ENCODE measurements at regions not wholly inside any gene's neighbourhood (a gene's known extent, or its start where the extent isn't known, plus 50 kb on each side); places are given as distances from the start of the nearest gene placed in this dataset.

- no peak for DNase-seq (ENCODE audit: low read depth)
Measured at GRCh38 chr18:3384664-3385563, 65.1 kb upstream of the TGIF1 start.

GRCh38 chr18:3388323-3388722 is 61.6 kb upstream of the TGIF1 start:
- DNase-seq (ENCODE audit: low read depth), result no peak
- no peak for TF ChIP-seq CTCF (IDR thresholded peaks at IDR 0.05; ENCODE audit: insufficient read depth, low read length, poor library complexity, severe bottlenecking)
- Histone ChIP-seq H3K4me3 (ENCODE audit: low read depth, low read length) (no peak overlapping the region), H3K36me3 (ENCODE audit: control insufficient read depth, insufficient read depth, low read length) (no peaks in the 10 kb centered on the region), H3K27me3 (ENCODE audit: control insufficient read depth, insufficient read depth, low read length) (no peaks in the 10 kb centered on the region)

More at GRCh38 chr18:3384664-3385563, 65.1 kb upstream of the TGIF1 start:
- no peak for TF ChIP-seq CTCF (IDR thresholded peaks at IDR 0.05; ENCODE audit: insufficient read depth, low read length, poor library complexity, severe bottlenecking)
- Histone ChIP-seq H3K27me3 (ENCODE audit: control insufficient read depth, insufficient read depth, low read length) (no peaks in the 10 kb centered on the region), H3K36me3 (ENCODE audit: control insufficient read depth, insufficient read depth, low read length) (no peaks in the 10 kb centered on the region), H3K4me3 (ENCODE audit: low read depth, low read length) (no peak overlapping the region)

DNA sequence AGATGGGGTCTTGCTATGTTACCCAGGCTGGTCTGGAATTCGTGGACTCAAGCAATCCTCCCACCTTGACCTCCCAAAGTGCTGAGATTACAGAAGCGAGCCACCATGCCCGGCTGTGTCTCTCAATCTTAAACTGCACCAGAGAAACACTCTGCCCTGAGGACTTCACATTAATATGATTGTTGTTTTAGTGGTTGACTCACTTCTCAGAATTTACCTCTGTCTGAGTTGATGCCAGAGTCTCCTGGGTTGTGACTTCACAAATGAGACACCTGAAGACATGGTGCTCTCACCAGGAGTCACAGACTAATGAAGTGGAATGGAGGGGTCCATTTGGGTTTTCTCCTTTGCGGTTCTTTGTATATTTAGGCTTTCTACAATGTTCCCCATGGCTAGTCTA is 61.0 kb upstream of the TGIF1 start:
- no peaks in the 10 kb centered on the region for H3K36me3 ChIP-seq (ENCODE audit: control insufficient read depth, insufficient read depth, low read length)
- H3K27me3 ChIP-seq (ENCODE audit: control insufficient read depth, insufficient read depth, low read length), result no peaks in the 10 kb centered on the region
- no peak for TF ChIP-seq CTCF (IDR thresholded peaks at IDR 0.05; ENCODE audit: insufficient read depth, low read length, poor library complexity, severe bottlenecking)
- DNase-seq (ENCODE audit: low read depth), result no peak
- H3K4me3 ChIP-seq (ENCODE audit: low read depth, low read length), result no peak overlapping the region

GRCh38 chr18:3389977-3390376 is 60.0 kb upstream of the TGIF1 start:
- Histone ChIP-seq H3K4me3 (ENCODE audit: low read depth, low read length) (no peak overlapping the region), H3K27me3 (ENCODE audit: control insufficient read depth, insufficient read depth, low read length) (no peaks in the 10 kb centered on the region), H3K36me3 (ENCODE audit: control insufficient read depth, insufficient read depth, low read length) (no peaks in the 10 kb centered on the region)
- DNase-seq (ENCODE audit: low read depth), result no peak
- TF ChIP-seq CTCF (IDR thresholded peaks at IDR 0.05; ENCODE audit: insufficient read depth, low read length, poor library complexity, severe bottlenecking), result no peak

DNA sequence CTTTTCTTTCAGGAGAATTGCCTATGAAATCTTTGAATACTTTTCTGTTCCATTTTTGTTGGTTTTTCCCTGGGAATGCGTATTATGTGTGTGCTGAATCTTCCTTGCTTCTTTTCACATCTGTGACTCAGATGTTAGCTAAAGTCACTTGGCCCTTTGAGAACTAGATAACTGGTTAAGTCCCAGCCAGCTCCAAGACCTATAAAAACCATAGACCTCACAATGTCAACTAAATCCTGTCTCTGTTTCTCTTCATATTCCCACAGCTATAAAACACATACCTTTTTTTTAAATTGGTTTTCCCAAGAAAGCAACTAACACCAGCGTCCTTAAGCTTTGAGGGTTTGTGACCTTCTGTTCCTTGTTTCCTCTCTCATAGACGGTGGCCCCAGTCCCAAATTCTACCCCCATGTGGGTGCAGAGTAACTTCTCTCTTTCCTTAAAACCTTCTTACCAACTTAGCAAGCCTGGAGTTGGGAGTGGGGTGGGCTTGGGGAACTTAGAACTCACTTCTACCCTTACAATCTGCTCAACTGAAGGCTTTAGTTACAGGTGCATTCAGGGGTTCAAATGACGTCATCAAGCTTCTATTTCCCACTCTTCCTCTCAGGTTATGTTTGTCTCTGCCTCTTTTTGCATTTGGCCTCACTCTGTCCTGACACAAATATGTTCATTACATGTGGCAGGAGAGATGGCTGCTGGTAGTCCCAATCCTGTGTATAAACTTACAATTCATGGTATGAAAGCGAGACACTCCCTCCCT is 58.1 kb upstream of the TGIF1 start:
- H3K36me3 ChIP-seq (ENCODE audit: control insufficient read depth, insufficient read depth, low read length), result no peaks in the 10 kb centered on the region
- DNase-seq (ENCODE audit: low read depth), result no peak
- no peak for TF ChIP-seq CTCF (IDR thresholded peaks at IDR 0.05; ENCODE audit: insufficient read depth, low read length, poor library complexity, severe bottlenecking)
- H3K4me3 ChIP-seq (ENCODE audit: low read depth, low read length), result no peak overlapping the region
- H3K27me3 ChIP-seq (ENCODE audit: control insufficient read depth, insufficient read depth, low read length), result no peaks in the 10 kb centered on the region

Measured in kidney epithelial cell (primary cell).